Duodenal mucosa (tissue), 2 donors: ENCODE measurements at regions not wholly inside any gene's neighbourhood (a gene's known extent, or its start where the extent isn't known, plus 50 kb on each side); places are given as distances from the start of the nearest gene placed in this dataset.

Experiments used
- H3K27ac ChIP-seq: one replicate; pipeline ENCODE4 v1.7.0; 2013; ENCODE audit warnings: low read depth, low read length
- H3K27me3 ChIP-seq, 2 donors: one replicate each; pipeline ENCODE4 v1.7.0; 2013; ENCODE audit warnings: low read length in 2 of 2, control low read depth in 1 of 2; ENCODE audit not compliant: insufficient read depth in 2 of 2, control insufficient read depth in 1 of 2
- H3K36me3 ChIP-seq, 2 donors: one replicate each; pipeline ENCODE4 v1.7.0; 2013; ENCODE audit warnings: low read length in 2 of 2, control low read depth in 1 of 2; ENCODE audit not compliant: insufficient read depth in 2 of 2, control insufficient read depth in 1 of 2
- H3K4me1 ChIP-seq, 2 donors: one replicate each; pipeline ENCODE4 v1.7.0; 2013; ENCODE audit warnings: low read length in 2 of 2, control low read depth in 1 of 2; ENCODE audit not compliant: insufficient read depth in 2 of 2, control insufficient read depth in 1 of 2
- H3K4me3 ChIP-seq, 2 donors: one replicate each; pipeline ENCODE4 v1.7.0; 2013; ENCODE audit warnings: low read length in 2 of 2, low read depth in 1 of 2
- H3K9ac ChIP-seq, 2 donors: one replicate each; pipeline ENCODE4 v1.7.0; 2013; ENCODE audit warnings: low read length in 2 of 2, low read depth in 1 of 2
- H3K9me3 ChIP-seq, 2 donors: one replicate each; pipeline ENCODE4 v1.7.0; 2013; ENCODE audit warnings: low read length in 2 of 2, control low read depth in 1 of 2; ENCODE audit not compliant: control insufficient read depth in 1 of 2

GRCh38 chr16:72501739-72502593, 330.0 kb upstream of the PMFBP1 start:
- H3K27me3 ChIP-seq = no peaks in the 10 kb centered on the region
- no peak overlapping the region for H3K27ac ChIP-seq
- H3K4me1 ChIP-seq = no peaks in the 10 kb centered on the region
- H3K36me3 ChIP-seq = no peaks in the 10 kb centered on the region
- no peak overlapping the region for H3K9ac ChIP-seq
- no peaks in the 10 kb centered on the region for H3K9me3 ChIP-seq
- H3K4me3 ChIP-seq = no peak overlapping the region

DNA sequence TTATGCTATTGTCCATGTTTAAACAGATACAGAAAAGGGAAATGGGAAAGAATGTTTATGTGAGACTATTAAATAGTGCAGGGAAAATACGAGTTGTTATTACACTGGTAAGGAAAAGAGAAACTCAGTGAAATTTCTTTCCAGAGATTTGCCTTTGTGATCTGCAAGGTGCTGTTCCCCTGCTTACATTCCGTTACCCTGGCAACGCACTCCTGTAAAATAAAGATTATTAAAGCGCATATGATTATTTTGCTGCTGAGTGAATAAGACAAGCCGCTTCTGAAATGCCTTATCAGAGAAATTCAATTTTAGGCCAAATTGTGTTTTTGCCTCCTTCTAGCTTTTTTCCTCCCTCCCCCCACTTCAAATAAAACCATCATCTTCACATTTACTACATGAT, 328.6 kb upstream of the PMFBP1 start:
- no peak overlapping the region for H3K4me3 ChIP-seq
- H3K4me1 ChIP-seq = no peaks in the 10 kb centered on the region
- H3K27ac ChIP-seq = no peak overlapping the region
- no peaks in the 10 kb centered on the region for H3K27me3 ChIP-seq
- H3K9me3 ChIP-seq = no peaks in the 10 kb centered on the region
- no peaks in the 10 kb centered on the region for H3K36me3 ChIP-seq
- H3K9ac ChIP-seq = no peak overlapping the region

- Histone ChIP-seq H3K27ac (no peak overlapping the region), H3K9me3 (no peaks in the 10 kb centered on the region), H3K9ac (no peak overlapping the region), H3K27me3 (no peaks in the 10 kb centered on the region), H3K4me1 (no peaks in the 10 kb centered on the region), H3K4me3 (no peak overlapping the region), H3K36me3 (no peaks in the 10 kb centered on the region)
Observed at GRCh38 chr16:72493716-72494415, 321.9 kb upstream of the PMFBP1 start.

GRCh38 chr16:72487283-72487682, 315.3 kb upstream of the PMFBP1 start:
- Histone ChIP-seq H3K27me3 (no peaks in the 10 kb centered on the region), H3K4me1 (no peaks in the 10 kb centered on the region), H3K36me3 (no peaks in the 10 kb centered on the region), H3K4me3 (no peak overlapping the region), H3K9me3 (no peaks in the 10 kb centered on the region), H3K9ac (no peak overlapping the region), H3K27ac (no peak overlapping the region)

DNA sequence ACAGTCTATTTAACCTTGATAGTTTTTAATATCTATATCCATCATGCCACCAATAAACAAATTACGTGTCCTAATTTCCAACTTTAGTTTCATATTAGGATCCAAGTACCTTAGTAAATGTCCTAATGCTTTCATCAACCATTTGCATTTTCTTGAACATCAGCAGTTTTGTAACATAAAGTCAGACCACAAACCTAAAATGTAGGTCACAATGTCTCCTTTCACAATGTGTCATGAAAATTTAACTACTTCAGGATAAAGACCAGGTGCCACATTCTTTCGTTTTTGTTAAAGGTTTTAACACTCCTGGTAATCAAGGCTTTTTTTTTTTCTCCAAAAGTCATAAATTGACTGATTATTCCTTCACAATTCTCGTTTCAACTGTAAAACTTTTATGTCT, 310.7 kb upstream of the PMFBP1 start:
- Histone ChIP-seq H3K27ac (no peak overlapping the region), H3K4me1 (no peaks in the 10 kb centered on the region), H3K4me3 (no peak overlapping the region), H3K36me3 (no peaks in the 10 kb centered on the region), H3K9me3 (no peaks in the 10 kb centered on the region), H3K27me3 (no peaks in the 10 kb centered on the region), H3K9ac (no peak overlapping the region)

DNA sequence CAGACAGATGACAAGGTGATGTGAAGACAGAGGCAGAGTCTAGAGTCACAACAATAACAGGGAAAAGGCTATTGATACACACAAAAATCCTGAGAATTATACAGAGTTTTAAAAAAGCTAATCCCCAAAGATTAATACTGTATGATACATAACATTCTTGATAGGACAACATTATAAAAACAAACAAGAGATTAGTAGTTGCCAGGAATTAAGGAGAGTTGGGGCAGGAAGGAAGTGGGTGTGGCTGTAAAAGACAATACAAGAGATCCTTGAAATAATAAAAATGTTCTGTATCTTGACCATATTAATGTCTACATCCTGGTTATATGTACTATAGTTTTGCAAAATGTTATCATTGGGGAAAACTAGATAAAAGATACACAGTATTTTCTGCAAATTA, 309.5 kb upstream of the PMFBP1 start:
- Histone ChIP-seq H3K4me1 (no peaks in the 10 kb centered on the region), H3K4me3 (no peak overlapping the region), H3K9ac (no peak overlapping the region), H3K36me3 (no peaks in the 10 kb centered on the region), H3K27ac (no peak overlapping the region), H3K27me3 (no peaks in the 10 kb centered on the region), H3K9me3 (no peaks in the 10 kb centered on the region)

GRCh38 chr16:72480911-72481310, 309.0 kb upstream of the PMFBP1 start:
- Histone ChIP-seq H3K4me1 (no peaks in the 10 kb centered on the region), H3K27me3 (no peaks in the 10 kb centered on the region), H3K27ac (no peak overlapping the region), H3K9me3 (no peaks in the 10 kb centered on the region), H3K36me3 (no peaks in the 10 kb centered on the region), H3K4me3 (no peak overlapping the region), H3K9ac (no peak overlapping the region)

- Histone ChIP-seq H3K9me3 (no peaks in the 10 kb centered on the region), H3K36me3 (no peaks in the 10 kb centered on the region), H3K4me3 (no peak overlapping the region), H3K27me3 (no peaks in the 10 kb centered on the region), H3K9ac (no peak overlapping the region), H3K27ac (no peak overlapping the region), H3K4me1 (no peaks in the 10 kb centered on the region)
Observed at GRCh38 chr16:72475688-72476087, 303.7 kb upstream of the PMFBP1 start.

- no peak overlapping the region for H3K9ac ChIP-seq
- no peaks in the 10 kb centered on the region for H3K27me3 ChIP-seq
- no peaks in the 10 kb centered on the region for H3K9me3 ChIP-seq
- H3K4me3 ChIP-seq = no peak overlapping the region
- no peaks in the 10 kb centered on the region for H3K4me1 ChIP-seq
- H3K27ac ChIP-seq = no peak overlapping the region
- no peaks in the 10 kb centered on the region for H3K36me3 ChIP-seq
Observed at GRCh38 chr16:72474501-72475123, 302.7 kb upstream of the PMFBP1 start.

- Histone ChIP-seq H3K9ac (no peak overlapping the region), H3K27ac (no peak overlapping the region), H3K9me3 (no peaks in the 10 kb centered on the region), H3K4me3 (no peak overlapping the region), H3K27me3 (no peaks in the 10 kb centered on the region), H3K36me3 (no peaks in the 10 kb centered on the region), H3K4me1 (no peaks in the 10 kb centered on the region)
Observed at GRCh38 chr16:72473631-72474030, 301.7 kb upstream of the PMFBP1 start.
